Medulla oblongata (tissue), 1 donor: ENCODE measurements at regions not wholly inside any gene's neighbourhood (a gene's known extent, or its start where the extent isn't known, plus 50 kb on each side); places are given as distances from the start of the nearest gene placed in this dataset.
A peak's percentile ranks its signal among the peaks of the same experiment; 100 is the strongest.
"Not testable (repeated sequence)": the region's sequence is repeated elsewhere in the genome, so short reads cannot be mapped to it uniquely, and the experiment has no call there.

ENCODE experiments used
- DNase-seq: peaks from one replicate; pipeline ENCODE4 v3.0.0-alpha.2; 2015; ENCODE audit errors: extremely low spot score

- no peak for DNase-seq
Measured at GRCh38 chr4:159736411-159736810, 633.5 kb downstream of the RAPGEF2 start.

DNA sequence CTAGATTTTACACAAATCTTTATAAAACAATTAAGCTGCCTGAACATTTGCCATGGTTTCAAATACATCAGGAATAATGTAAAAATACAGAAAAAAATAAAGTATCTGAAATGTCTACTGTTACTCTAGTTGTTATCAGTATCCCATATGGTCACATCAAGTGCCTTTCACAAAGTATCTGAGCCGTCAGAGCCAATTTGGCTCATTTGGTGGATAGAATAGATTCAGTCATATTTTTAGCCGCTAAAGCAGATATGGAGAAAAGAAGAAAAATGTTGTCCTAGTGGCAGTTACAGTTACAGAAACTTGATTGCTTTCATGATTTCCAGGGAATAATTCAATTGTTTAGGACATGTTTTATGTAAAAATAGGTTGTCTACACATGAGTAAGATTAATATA is 641.1 kb downstream of the RAPGEF2 start:
- no peak for DNase-seq

DNA sequence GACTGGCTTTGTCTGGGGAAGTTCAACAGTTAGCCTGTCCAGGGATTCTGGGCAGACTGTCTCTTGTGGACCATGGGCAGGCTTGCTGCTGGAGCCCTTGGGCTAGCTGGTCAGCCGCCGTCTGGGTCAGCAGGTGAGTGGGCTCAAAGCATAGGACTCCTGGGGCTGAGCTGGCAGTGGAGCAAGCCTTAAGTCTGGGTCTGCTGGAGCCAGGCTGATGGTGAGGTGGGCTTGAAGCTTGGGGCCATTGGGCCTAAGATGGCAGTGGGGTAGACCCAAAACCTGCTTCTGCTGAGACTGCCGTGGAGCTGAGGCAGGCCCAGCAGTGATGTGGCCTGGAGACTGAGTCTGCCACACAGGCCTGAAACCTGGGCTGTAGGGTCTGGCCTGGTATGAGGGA is 645.1 kb downstream of the RAPGEF2 start:
- no peak for DNase-seq

DNA sequence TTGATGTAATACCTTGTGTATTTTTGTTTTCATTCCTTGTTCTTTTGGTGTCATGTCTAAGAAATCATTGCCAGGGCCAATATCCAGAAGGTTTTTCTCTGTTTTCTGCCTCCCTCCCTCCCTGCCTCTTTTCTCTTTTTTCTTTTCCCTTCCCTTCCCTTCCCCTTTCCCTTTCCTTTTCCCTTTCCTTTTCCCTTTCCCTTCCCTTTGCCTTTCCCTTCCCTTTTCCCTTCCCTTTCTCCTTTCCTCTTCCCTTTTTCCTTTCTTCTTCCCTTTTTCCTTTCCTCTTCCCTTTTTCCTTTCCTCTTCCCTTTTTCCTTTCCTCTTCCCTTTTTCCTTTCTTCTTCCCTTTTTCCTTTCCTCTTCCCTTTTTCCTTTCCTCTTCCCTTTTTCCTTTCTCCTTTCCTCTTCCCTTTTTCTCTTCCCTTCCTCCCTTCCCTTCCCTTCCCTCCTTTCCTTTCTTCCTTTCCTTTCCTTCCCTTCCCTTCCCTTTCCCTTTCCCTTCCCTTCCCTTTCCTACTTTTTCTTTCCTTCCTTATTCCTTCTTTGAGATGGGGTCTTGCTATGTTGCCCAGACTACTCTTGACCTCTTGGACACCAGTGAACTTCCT is 646.1 kb downstream of the RAPGEF2 start:
- DNase-seq, result no peak

GRCh38 chr4:159757499-159757898 is 654.6 kb downstream of the RAPGEF2 start:
- DNase-seq, result no peak

- DNase-seq, result no peak
Measured at GRCh38 chr4:159758061-159758460, 655.2 kb downstream of the RAPGEF2 start.

- no peak for DNase-seq
Measured at GRCh38 chr4:159762672-159763071, 659.8 kb downstream of the RAPGEF2 start.

DNA sequence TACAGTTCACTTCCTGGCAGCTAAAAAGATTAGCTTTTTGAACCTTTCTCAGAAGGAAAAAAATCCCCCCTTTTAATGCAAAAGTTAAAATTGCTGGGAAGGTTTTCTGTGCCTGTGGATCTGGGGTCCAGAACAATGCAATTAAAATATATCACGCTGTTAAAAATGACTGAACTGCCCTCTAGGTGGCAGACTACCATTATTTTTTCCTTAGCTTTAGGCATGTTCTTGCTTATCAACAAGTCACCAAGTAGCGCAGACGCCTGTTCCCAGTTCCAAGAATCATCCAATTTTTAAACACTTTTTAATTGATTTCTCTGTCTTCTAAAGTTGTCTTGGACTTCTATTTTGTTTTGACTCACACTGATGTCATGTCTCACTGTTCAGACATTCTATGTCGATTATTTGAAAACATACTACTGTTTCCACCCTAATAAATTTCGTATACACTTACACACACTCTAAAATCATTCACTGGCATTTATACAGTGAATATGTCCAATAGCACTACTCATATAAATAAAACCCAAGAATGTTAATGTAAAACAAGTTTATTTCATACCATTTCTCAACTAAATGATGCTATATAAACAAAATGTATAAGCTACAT is 661.6 kb downstream of the RAPGEF2 start:
- peak; percentile 77 for DNase-seq

GRCh38 chr4:159765382-159765781 is 662.5 kb downstream of the RAPGEF2 start:
- no peak for DNase-seq

GRCh38 chr4:159766241-159766640 is 663.4 kb downstream of the RAPGEF2 start:
- DNase-seq, result no peak

DNA sequence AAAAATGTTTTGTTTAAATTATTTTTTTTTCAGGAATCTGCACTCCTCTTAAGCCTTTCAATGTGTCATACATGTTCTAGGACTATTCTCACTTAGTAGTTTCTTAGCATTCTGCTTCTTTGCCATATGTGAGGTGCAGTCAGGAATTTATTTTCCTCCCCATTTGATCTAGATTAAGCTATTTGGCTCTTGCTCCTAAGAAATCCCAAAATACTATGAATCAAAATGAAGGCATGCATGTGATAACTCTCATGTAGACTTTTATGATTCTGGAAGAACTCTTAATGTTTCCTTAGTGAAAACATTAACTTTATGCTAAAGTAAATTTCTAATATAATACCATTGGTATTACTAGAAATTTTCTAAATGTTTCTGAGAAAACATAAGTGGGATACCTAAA is 664.5 kb downstream of the RAPGEF2 start:
- no peak for DNase-seq

GRCh38 chr4:159768016-159768415 is 665.1 kb downstream of the RAPGEF2 start:
- no peak for DNase-seq

DNA sequence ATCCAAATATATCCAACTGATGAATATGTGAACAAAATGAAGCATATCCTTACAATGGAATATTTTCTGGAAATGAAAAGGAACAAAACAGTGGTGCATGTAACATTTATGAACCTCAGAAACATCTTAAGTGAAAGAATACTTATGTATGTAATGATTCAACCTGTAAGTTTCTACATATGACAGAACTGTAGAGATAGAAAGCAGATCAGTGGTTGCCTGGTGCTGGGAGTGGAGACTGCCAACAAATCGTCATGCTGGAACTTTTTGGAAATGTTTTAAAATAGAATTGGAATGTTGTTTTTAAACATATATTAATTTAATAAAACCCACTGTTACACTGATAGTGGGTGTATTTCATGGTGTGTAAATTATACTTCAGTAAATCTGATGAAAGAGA is 667.5 kb downstream of the RAPGEF2 start:
- no peak for DNase-seq

- no peak for DNase-seq
Measured at GRCh38 chr4:159770969-159771368, 668.1 kb downstream of the RAPGEF2 start.

DNA sequence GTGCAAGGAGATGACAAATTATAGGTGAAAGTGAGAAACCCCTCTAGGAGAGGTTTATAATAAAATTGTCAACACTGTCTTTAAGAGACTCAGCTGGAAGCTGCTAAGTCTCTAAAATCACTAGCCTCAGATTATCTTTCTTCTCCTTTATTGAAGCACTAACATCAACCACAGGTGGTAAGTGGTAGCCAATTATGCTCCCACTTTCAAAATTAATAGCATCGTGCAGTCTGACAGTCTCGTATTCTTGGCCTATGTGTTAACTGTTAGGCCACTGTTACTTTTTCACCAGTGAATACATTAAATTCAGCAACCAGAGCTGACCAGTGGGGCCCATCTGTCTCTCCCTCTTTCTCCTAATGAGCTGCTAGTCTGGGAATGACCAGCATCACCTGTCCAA is 674.1 kb downstream of the RAPGEF2 start:
- DNase-seq, result no peak

- no peak for DNase-seq
Measured at GRCh38 chr4:159777689-159778088, 674.8 kb downstream of the RAPGEF2 start.

- DNase-seq, result no peak
Measured at GRCh38 chr4:159778298-159778697, 675.4 kb downstream of the RAPGEF2 start.

DNA sequence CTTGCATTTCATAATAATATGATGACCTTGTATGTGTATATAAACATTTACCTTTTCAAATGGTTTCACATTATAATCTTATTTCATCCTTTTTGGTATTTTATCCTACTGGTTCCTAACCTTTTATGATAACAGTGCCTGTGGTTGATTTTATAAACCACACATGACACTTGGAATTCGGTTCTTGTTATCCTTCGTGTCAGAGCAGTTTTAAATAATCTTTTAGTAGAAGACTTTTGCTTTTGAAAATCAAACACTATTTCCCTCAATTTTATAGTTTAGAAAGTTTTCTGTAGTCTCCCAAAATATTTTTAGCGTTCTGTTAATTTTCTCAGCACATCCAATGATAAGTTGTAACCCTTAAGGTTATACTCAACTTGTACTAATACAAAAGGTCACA is 676.8 kb downstream of the RAPGEF2 start:
- no peak for DNase-seq

- DNase-seq, result no peak
Measured at GRCh38 chr4:159780196-159780922, 677.5 kb downstream of the RAPGEF2 start.

- no peak for DNase-seq
Measured at GRCh38 chr4:159787901-159788300, 685.0 kb downstream of the RAPGEF2 start.

- no peak for DNase-seq
Measured at GRCh38 chr4:159791334-159791733, 688.5 kb downstream of the RAPGEF2 start.

DNA sequence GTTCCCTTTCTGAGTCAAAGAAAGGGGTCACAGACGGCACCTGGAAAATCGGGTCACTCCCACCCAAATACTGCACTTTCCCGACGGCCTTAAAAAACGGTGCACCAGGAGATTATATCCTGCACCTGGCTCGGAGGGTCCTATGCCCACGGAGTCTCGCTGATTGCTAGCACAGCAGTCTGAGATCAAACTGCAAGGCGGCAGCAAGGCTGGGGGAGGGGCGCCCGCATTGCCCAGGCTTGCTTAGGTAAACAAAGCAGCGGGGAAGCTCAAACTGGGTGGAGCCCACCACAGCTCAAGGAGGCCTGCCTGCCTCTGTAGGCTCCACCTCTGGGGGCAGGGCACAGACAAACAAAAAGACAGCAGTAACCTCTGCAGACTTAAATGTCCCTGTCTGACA is 701.7 kb downstream of the RAPGEF2 start:
- not testable (repeated sequence) for DNase-seq

- DNase-seq, result no peak
Measured at GRCh38 chr4:159823743-159824142, 720.9 kb downstream of the RAPGEF2 start.
